Trophoblast cell (in vitro differentiated cells and primary cell): ENCODE measurements at regions not wholly inside any gene's neighbourhood (a gene's known extent, or its start where the extent isn't known, plus 50 kb on each side); places are given as distances from the start of the nearest gene placed in this dataset.

ENCODE experiments used
- DNase-seq, 2 donors: peaks; one replicate each; pipeline ENCODE4 v3.0.0-alpha.2; 2016
- H2AFZ ChIP-seq: 2 replicates; pipeline ENCODE4 v1.6.1; 2013; ENCODE audit warnings: low read length, moderate library complexity, mild to moderate bottlenecking; ENCODE audit not compliant: insufficient read depth, poor library complexity
- H2AK5ac ChIP-seq: 2 replicates; pipeline ENCODE4 v1.6.1; 2013; ENCODE audit warnings: mild to moderate bottlenecking, low read length
- H2BK120ac ChIP-seq: 2 replicates; pipeline ENCODE4 v1.6.1; 2013; ENCODE audit warnings: low read length, mild to moderate bottlenecking, moderate library complexity; ENCODE audit not compliant: insufficient read depth, poor library complexity
- H2BK12ac ChIP-seq: 2 replicates; pipeline ENCODE4 v1.6.1; 2013; ENCODE audit warnings: mild to moderate bottlenecking, low read length, moderate library complexity
- H2BK5ac ChIP-seq: 2 replicates; pipeline ENCODE4 v1.6.1; 2013; ENCODE audit warnings: low read length, low read depth, moderate library complexity, mild to moderate bottlenecking; ENCODE audit not compliant: poor library complexity
- H3K14ac ChIP-seq: 2 replicates; pipeline ENCODE4 v1.6.1; 2013; ENCODE audit warnings: mild to moderate bottlenecking, low read length
- H3K18ac ChIP-seq: 2 replicates; pipeline ENCODE4 v1.6.1; 2013; ENCODE audit warnings: mild to moderate bottlenecking, low read length
- H3K23ac ChIP-seq: 2 replicates; pipeline ENCODE4 v1.6.1; 2013; ENCODE audit warnings: low read length
- H3K27ac ChIP-seq: 2 replicates; pipeline ENCODE4 v1.5.1; 2013; ENCODE audit warnings: low read depth, mild to moderate bottlenecking, inconsistent platforms, low read length, moderate library complexity
- H3K27me3 ChIP-seq: 2 replicates; pipeline ENCODE4 v1.6.1; 2013; ENCODE audit warnings: inconsistent platforms, mild to moderate bottlenecking, low read length, moderate library complexity; ENCODE audit not compliant: insufficient read depth
- H3K36me3 ChIP-seq, 2 experiments: 1 replicate in 1 of 2; 2 replicates in 1 of 2; pipeline ENCODE4 v1.6.1; 2013; ENCODE audit warnings: low read length in 2 of 2, mild to moderate bottlenecking in 2 of 2, moderate library complexity in 1 of 2; ENCODE audit not compliant: insufficient read depth in 2 of 2, control insufficient read depth in 1 of 2
- H3K4ac ChIP-seq: 2 replicates; pipeline ENCODE4 v1.6.1; 2013; ENCODE audit warnings: low read depth, mild to moderate bottlenecking, low read length, moderate library complexity
- H3K4me1 ChIP-seq, 2 experiments: 1 replicate in 1 of 2; 2 replicates in 1 of 2; pipeline ENCODE4 v1.6.1; 2013; ENCODE audit warnings: low read length in 2 of 2, mild to moderate bottlenecking in 2 of 2, moderate library complexity in 1 of 2; ENCODE audit not compliant: insufficient read depth in 2 of 2, control insufficient read depth in 1 of 2
- H3K4me2 ChIP-seq: 2 replicates; pipeline ENCODE4 v1.6.1; 2013; ENCODE audit warnings: inconsistent platforms, mild to moderate bottlenecking, low read length, moderate library complexity
- H3K4me3 ChIP-seq: 2 replicates; pipeline ENCODE4 v1.5.1; 2013; ENCODE audit warnings: mild to moderate bottlenecking, low read depth, low read length, inconsistent platforms
- H3K79me1 ChIP-seq: one replicate; pipeline ENCODE4 v1.6.1; 2013; ENCODE audit warnings: low read length
- H3K79me2 ChIP-seq: 2 replicates; pipeline ENCODE4 v1.6.1; 2013; ENCODE audit warnings: low read length, mild to moderate bottlenecking; ENCODE audit not compliant: control insufficient read depth, insufficient read depth, poor library complexity
- H3K9ac ChIP-seq: 2 replicates; pipeline ENCODE4 v1.6.1; 2013; ENCODE audit warnings: mild to moderate bottlenecking, low read length
- H3K9me3 ChIP-seq: 2 replicates; pipeline ENCODE4 v1.6.1; 2013; ENCODE audit warnings: low read depth, mild to moderate bottlenecking, control low read depth, inconsistent platforms, low read length; ENCODE audit not compliant: insufficient read depth
- H4K12ac ChIP-seq: 2 replicates; pipeline ENCODE4 v1.6.1; 2013; ENCODE audit warnings: low read depth, mild to moderate bottlenecking, low read length, moderate library complexity
- H4K8ac ChIP-seq: 2 replicates; pipeline ENCODE4 v1.6.1; 2013; ENCODE audit warnings: low read depth, mild to moderate bottlenecking, low read length, moderate library complexity
- H4K91ac ChIP-seq: one replicate; pipeline ENCODE4 v1.6.1; 2013; ENCODE audit warnings: low read depth, mild to moderate bottlenecking, low read length, moderate library complexity
- WGBS: extraction: QIAGEN DNeasy Blood & Tissue Kit; methylation state at CpG from one replicate; pipeline ENCODE4 v1.1.7; 2013; ENCODE audit warnings: missing lambda C conversion rate; ENCODE audit not compliant: insufficient read length, insufficient coverage; ENCODE audit errors: extremely low coverage; 5-methylcytosine and 5-hydroxymethylcytosine counted together

GRCh38 chr2:139946690-139947089 lies 1166.5 kb upstream of the NXPH2 start:
- Histone ChIP-seq H4K8ac (no peak overlapping the region), H2BK120ac (no peak overlapping the region), H3K36me3 (no peaks in the 10 kb centered on the region), H3K4me1 (no peaks in the 10 kb centered on the region), H3K9ac (no peak overlapping the region), H3K4me3 (no peak overlapping the region), H4K91ac (no peak overlapping the region), H3K4ac (no peak overlapping the region), H2BK5ac (no peak overlapping the region), H2AK5ac (no peak overlapping the region), H3K23ac (no peak overlapping the region), H3K18ac (no peak overlapping the region), H4K12ac (no peak overlapping the region), H3K27me3 (no peaks in the 10 kb centered on the region), H3K79me1 (no peaks in the 10 kb centered on the region), H2BK12ac (no peak overlapping the region), H3K9me3 (no peaks in the 10 kb centered on the region), H3K4me2 (no peak overlapping the region), H2AFZ (no peak overlapping the region), H3K14ac (no peak overlapping the region), H3K27ac (no peak overlapping the region), H3K79me2 (no peaks in the 10 kb centered on the region)
- DNase-seq = no peak
- WGBS = no CpG with 5 or more reads among the region's 2 CpGs

- H3K27me3 ChIP-seq = no peaks in the 10 kb centered on the region
- no CpG with 5 or more reads among the region's 1 CpG for WGBS
- no peaks in the 10 kb centered on the region for H3K9me3 ChIP-seq
- no peaks in the 10 kb centered on the region for H3K79me2 ChIP-seq
- H2AK5ac ChIP-seq = no peak overlapping the region
- H3K27ac ChIP-seq = no peak overlapping the region
- no peak overlapping the region for H4K12ac ChIP-seq
- no peaks in the 10 kb centered on the region for H3K4me1 ChIP-seq
- no peak overlapping the region for H4K91ac ChIP-seq
- no peak overlapping the region for H2AFZ ChIP-seq
- H3K4me3 ChIP-seq = no peak overlapping the region
- H2BK12ac ChIP-seq = no peak overlapping the region
- no peaks in the 10 kb centered on the region for H3K79me1 ChIP-seq
- H3K9ac ChIP-seq = no peak overlapping the region
- H3K36me3 ChIP-seq = no peaks in the 10 kb centered on the region
- H3K14ac ChIP-seq = no peak overlapping the region
- H3K4ac ChIP-seq = no peak overlapping the region
- H3K18ac ChIP-seq = no peak overlapping the region
- no peak overlapping the region for H2BK5ac ChIP-seq
- H2BK120ac ChIP-seq = no peak overlapping the region
- no peak overlapping the region for H3K23ac ChIP-seq
- DNase-seq = no peak
- no peak overlapping the region for H4K8ac ChIP-seq
- H3K4me2 ChIP-seq = no peak overlapping the region
Measured at GRCh38 chr2:139940686-139941085, 1160.5 kb upstream of the NXPH2 start.

- Histone ChIP-seq H3K27me3 (no peaks in the 10 kb centered on the region), H2BK12ac (no peak overlapping the region), H3K9ac (no peak overlapping the region), H3K4ac (no peak overlapping the region), H4K12ac (no peak overlapping the region), H2BK120ac (no peak overlapping the region), H3K27ac (no peak overlapping the region), H3K18ac (no peak overlapping the region), H3K36me3 (no peaks in the 10 kb centered on the region), H4K8ac (no peak overlapping the region), H4K91ac (no peak overlapping the region), H3K79me2 (no peaks in the 10 kb centered on the region), H3K23ac (no peak overlapping the region), H2AK5ac (no peak overlapping the region), H3K4me2 (no peak overlapping the region), H3K14ac (no peak overlapping the region), H3K79me1 (no peaks in the 10 kb centered on the region), H3K4me1 (no peaks in the 10 kb centered on the region), H2AFZ (no peak overlapping the region), H3K9me3 (no peaks in the 10 kb centered on the region), H3K4me3 (no peak overlapping the region), H2BK5ac (no peak overlapping the region)
- no CpG with 5 or more reads among the region's 1 CpG for WGBS
- no peak for DNase-seq
Measured at GRCh38 chr2:139925903-139926302, 1145.7 kb upstream of the NXPH2 start.

- Histone ChIP-seq H3K36me3 (no peaks in the 10 kb centered on the region), H3K4me3 (no peak overlapping the region), H3K4ac (no peak overlapping the region), H2BK12ac (no peak overlapping the region), H3K27ac (no peak overlapping the region), H3K14ac (no peak overlapping the region), H3K4me1 (no peaks in the 10 kb centered on the region), H3K9me3 (no peaks in the 10 kb centered on the region), H3K27me3 (no peaks in the 10 kb centered on the region), H2AK5ac (no peak overlapping the region), H3K79me1 (no peaks in the 10 kb centered on the region), H3K9ac (no peak overlapping the region), H3K18ac (no peak overlapping the region), H4K91ac (no peak overlapping the region), H2BK5ac (no peak overlapping the region), H3K79me2 (no peaks in the 10 kb centered on the region), H3K4me2 (no peak overlapping the region), H3K23ac (no peak overlapping the region), H4K12ac (no peak overlapping the region), H2BK120ac (no peak overlapping the region), H2AFZ (no peak overlapping the region), H4K8ac (no peak overlapping the region)
- no CpG with 5 or more reads among the region's 5 CpGs for WGBS
- no peak for DNase-seq
Measured at GRCh38 chr2:139924070-139924469, 1143.9 kb upstream of the NXPH2 start.
